ENCODE measurements at regions not wholly inside any gene's neighbourhood (a gene's known extent, or its start where the extent isn't known, plus 50 kb on each side); places are given as distances from the start of the nearest gene placed in this dataset.

- Histone ChIP-seq H3K4ac (replicated peaks; ENCODE audit: insufficient read length, low read depth, low read length) (no peak overlapping the region), H4K8ac (ENCODE audit: extremely low read depth, insufficient read depth, low read length) (no peak overlapping the region), H3K23ac (ENCODE audit: insufficient read length) (no peak overlapping the region), H3K9me3 (ENCODE audit: insufficient read depth in 2 of 2, low read depth in 1 of 2, low read length in 1 of 2) (no peaks in the 10 kb centered on the region), H2BK5ac (ENCODE audit: low read depth, low read length) (no peak overlapping the region), H4K91ac (replicated peaks; ENCODE audit: insufficient read length, low read length) (no peak overlapping the region), H3K4me2 (ENCODE audit: insufficient read depth in 1 of 2, low read depth in 2 of 2, low read length in 2 of 2) (no peak overlapping the region), H3K56ac (replicated peaks; ENCODE audit: insufficient read length, low read depth, low read length) (no peak overlapping the region), H3K79me1 (ENCODE audit: low read depth, low read length) (no peaks in the 10 kb centered on the region), H3K18ac (ENCODE audit: extremely low read depth, low read length) (no peak overlapping the region), H3K79me2 (ENCODE audit: control insufficient read depth in 1 of 2, insufficient read depth in 2 of 2, low read length in 2 of 2) (no peaks in the 10 kb centered on the region), H2BK12ac (ENCODE audit: low read depth, low read length) (no peak overlapping the region), H2AFZ (ENCODE audit: low read length) (no peak overlapping the region), H2BK120ac (replicated peaks; ENCODE audit: low read depth, low read length) (no peak overlapping the region), H2BK15ac (ENCODE audit: low read length) (no peak overlapping the region), H3K27ac (ENCODE audit: low read depth, low read length) (no peak overlapping the region), H4K20me1 (replicated peaks in 1 of 2; ENCODE audit: control insufficient read depth in 1 of 2, insufficient read depth in 2 of 2, low read length in 2 of 2) (no peaks in the 10 kb centered on the region), H3K9ac (replicated peaks in 1 of 4; ENCODE audit: extremely low read depth in 1 of 4, low read depth in 3 of 4, low read length in 3 of 4) (no peak overlapping the region), H3K27me3 (replicated peaks in 1 of 4; ENCODE audit: control insufficient read depth in 3 of 4, extremely low read depth in 1 of 4, insufficient read depth in 3 of 4, low read length in 3 of 4) (no peaks in the 10 kb centered on the region), H3K4me1 (replicated peaks in 1 of 4; ENCODE audit: control insufficient read depth in 3 of 4, insufficient read depth in 4 of 4, low read length in 3 of 4) (no peaks in the 10 kb centered on the region), H2AK5ac (ENCODE audit: low read depth, low read length) (no peak overlapping the region), H4K5ac (ENCODE audit: insufficient read length, low read depth, low read length) (no peak overlapping the region), H2BK20ac (ENCODE audit: low read length) (no peak overlapping the region), H3K36me3 (ENCODE audit: control insufficient read depth in 2 of 4, insufficient read depth in 4 of 4, low read length in 3 of 4) (no peaks in the 10 kb centered on the region), H3K4me3 (ENCODE audit: extremely low read depth in 1 of 4, insufficient read depth in 2 of 4, low read depth in 3 of 4, low read length in 4 of 4) (no peak overlapping the region), H3K14ac (ENCODE audit: insufficient read length) (no peak overlapping the region), H3K23me2 (ENCODE audit: low read depth, low read length) (no peaks in the 10 kb centered on the region)
- DNase-seq (ENCODE audit: low read depth in 1 of 2, low spot score in 2 of 2) (no peak), FAIRE-seq (no peak)
- TF ChIP-seq CTBP2 (IDR thresholded peaks at IDR 0.05; ENCODE audit: borderline replicate concordance, insufficient read depth, insufficient read length, low read length) (no peak), RFX5 (IDR thresholded peaks at IDR 0.05; ENCODE audit: borderline replicate concordance, low read depth, low read length) (no peak), HDAC6 (IDR thresholded peaks at IDR 0.05; ENCODE audit: low read depth, low read length) (no peak), HDAC2 (IDR thresholded peaks at IDR 0.05; ENCODE audit: borderline replicate concordance in 1 of 2, low read depth in 2 of 2, low read length in 2 of 2) (no peak)
- whole genome bisulfite sequencing, 2 experiments (ENCODE audit: extremely low coverage in 1 of 2, insufficient coverage in 1 of 2, insufficient read length in 1 of 2, insufficient replicate concordance in 2 of 2, low coverage in 1 of 2, low lambda C conversion rate in 2 of 2, missing lambda C conversion rate in 1 of 2) = 76% methylated on average over 2 of the region's 2 CpGs; no CpG with 5 or more reads in 1 of the 2 experiments
- CTCF ChIA-PET (ENCODE audit: partially characterized antibody) = no interaction called here
- POLR2A ChIA-PET (ENCODE audit: partially characterized antibody) = no interaction called here
Observed at GRCh38 chr6:95321126-95321525, 256.2 kb upstream of the MANEA start.
